GM19468 (cell line): ENCODE measurements at regions not wholly inside any gene's neighbourhood (a gene's known extent, or its start where the extent isn't known, plus 50 kb on each side); places are given as distances from the start of the nearest gene placed in this dataset.
"Not testable (repeated sequence)": the region's sequence is repeated elsewhere in the genome, so short reads cannot be mapped to it uniquely, and the experiment has no call there.

Source experiments
- ATAC-seq: cut with Tn5 transposase; IDR thresholded peaks from one replicate; pipeline ENCODE4 v1.9.1; 2021; ENCODE audit warnings: mild to moderate bottlenecking, moderate library complexity, moderate number of reproducible peaks; ENCODE audit not compliant: unreplicated experiment; ENCODE audit errors: extremely low read depth

- no peak for ATAC-seq
Measured at GRCh38 chr11:130979386-130979972, 63.2 kb upstream of the SNX19 start.

DNA sequence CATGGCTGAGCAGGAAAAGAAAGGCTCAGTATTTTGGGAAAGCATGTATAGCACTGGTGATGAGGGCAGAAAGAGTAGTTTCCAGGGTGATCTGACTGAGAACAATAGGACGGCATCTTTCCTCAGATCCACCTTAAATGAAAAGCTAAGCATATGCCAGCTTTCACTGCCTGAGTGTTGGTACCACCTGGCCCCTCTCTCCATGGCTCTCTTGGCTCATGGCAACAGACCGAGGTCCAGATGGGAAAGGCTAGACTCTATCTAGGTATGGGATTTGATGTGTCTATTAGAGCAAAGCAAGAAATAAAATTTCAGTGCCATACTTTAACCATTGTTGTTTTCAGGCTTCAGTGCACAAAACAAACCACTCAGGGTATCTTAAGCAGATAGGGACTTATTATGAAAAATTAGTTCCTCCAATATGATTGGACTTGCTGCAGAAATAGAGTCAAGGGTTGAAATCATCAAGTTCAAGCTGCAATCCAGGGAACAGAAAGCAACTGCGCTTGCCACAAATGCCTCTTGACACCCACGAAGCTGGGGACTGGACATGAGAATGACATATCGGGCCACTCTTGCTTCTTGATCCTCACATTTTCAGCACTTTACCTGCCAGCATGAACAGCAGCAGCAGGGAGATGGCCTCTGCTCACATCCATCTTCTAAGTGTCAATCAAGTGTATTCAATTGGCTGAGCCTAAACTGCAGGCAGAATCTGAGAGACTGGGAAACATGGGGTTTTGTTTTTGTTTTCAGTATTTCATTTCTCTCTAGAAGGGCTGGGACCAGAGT is 64.0 kb upstream of the SNX19 start:
- no peak for ATAC-seq

DNA sequence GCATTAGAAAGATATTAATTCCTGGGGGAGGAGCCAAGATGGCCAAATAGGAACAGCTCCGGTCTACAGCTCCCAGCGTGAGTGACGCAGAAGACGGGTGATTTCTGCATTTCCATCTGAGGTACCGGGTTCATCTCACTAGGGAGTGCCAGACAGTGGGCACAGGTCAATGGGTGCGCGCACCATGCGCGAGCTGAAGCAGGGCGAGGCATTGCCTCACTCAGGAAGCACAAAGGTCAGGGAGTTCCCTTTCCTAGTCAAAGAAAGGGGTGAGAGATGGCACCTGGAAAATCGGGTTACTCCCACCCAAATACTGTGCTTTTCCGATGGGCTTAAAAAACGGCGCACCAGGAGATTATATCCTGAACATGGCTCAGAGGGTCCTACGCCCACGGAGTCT is 68.0 kb upstream of the SNX19 start:
- ATAC-seq: not testable (repeated sequence)

DNA sequence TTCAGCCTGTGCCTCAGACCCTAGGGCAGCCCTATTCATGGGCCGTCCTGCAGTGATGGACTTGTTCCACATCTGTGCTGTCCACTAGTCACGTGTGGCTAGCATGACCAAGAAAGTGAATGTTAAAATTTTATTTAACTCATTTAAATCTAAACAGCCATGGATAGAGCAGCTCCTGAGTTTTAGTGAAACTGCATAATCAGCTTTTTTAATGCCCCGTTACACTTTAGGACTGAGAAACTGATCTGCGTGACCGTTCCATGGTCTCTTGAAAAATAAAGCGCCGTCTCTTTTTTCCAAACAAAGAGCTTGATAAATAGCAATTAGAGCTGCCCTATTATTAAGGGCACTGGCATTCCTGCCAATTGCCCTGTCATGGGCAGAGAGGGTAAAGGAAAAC is 76.5 kb upstream of the SNX19 start:
- ATAC-seq: no peak

DNA sequence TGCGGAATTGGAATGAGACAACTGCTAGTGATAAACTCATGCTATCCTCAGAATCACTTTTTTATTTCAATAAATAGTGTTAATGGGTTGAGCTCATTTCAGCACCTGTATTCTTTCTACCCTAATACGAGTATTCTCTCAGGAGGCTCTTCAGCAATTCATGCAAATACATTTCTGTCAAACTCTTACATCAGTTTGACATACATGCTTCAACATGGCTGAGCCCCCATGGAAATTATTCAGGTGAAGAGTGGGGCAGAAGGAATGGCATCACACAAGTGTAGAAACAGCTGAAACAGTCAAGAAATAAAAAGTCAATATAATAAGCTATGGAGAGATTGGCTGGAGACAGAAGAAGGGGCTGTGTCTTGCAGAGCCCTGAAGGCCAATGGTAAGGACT is 77.8 kb upstream of the SNX19 start:
- ATAC-seq: no peak

DNA sequence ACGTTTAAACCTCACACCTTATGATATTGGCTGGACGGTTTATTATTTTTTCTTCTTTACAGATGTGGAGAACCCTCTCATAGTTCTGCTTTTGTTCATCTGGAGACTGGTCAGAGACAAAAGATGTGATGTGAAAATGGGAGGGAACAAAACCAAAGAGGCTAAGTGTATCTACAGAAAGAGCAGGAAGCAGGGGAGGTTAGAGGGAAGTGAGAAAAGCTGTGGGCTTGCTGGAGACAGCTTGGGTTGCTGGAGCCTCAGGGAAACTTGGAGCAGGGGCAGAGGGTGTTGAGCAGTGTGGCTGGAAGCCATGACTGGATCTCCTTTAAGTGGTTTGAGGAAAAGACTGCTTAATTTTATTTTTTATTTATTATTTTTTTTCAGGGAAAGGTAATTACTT is 79.0 kb upstream of the SNX19 start:
- ATAC-seq: no peak

DNA sequence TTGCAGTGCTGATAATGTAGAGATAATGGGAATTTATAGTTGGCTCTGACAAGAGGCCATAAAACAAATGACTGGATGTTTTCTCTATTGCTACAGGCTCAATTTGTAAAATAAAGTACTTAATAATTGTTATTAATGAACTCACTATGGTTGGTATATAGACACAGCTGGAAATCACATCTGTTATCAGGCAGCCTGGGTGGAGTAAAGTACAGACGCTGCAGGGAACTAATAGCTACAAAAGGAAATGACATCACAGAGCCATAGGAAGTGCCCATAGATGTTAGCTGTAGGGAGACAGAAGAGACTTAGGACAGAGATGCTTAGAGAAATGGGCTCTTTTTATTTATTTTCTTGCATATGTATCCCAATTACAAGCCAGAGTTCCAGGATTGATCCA is 81.0 kb upstream of the SNX19 start:
- no peak for ATAC-seq

DNA sequence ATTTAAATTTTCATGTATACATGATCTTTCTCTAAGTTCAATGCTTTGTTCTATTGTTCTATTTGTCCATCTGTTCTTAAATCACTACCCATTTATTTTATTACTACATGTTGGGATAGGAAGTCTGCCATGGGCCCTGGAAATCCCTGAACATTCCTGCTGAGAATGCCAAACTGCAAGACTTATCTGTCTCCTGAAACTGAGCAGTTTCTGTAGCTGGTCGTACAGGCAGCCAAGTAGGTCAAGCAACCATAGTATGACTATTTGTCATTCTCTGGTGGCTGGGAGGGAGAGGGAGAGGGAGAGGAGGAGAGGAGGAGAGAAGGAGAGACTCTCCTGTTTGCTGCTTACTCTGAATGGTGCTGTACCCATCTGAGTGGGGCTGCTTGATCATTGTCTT is 82.8 kb upstream of the SNX19 start:
- no peak for ATAC-seq

DNA sequence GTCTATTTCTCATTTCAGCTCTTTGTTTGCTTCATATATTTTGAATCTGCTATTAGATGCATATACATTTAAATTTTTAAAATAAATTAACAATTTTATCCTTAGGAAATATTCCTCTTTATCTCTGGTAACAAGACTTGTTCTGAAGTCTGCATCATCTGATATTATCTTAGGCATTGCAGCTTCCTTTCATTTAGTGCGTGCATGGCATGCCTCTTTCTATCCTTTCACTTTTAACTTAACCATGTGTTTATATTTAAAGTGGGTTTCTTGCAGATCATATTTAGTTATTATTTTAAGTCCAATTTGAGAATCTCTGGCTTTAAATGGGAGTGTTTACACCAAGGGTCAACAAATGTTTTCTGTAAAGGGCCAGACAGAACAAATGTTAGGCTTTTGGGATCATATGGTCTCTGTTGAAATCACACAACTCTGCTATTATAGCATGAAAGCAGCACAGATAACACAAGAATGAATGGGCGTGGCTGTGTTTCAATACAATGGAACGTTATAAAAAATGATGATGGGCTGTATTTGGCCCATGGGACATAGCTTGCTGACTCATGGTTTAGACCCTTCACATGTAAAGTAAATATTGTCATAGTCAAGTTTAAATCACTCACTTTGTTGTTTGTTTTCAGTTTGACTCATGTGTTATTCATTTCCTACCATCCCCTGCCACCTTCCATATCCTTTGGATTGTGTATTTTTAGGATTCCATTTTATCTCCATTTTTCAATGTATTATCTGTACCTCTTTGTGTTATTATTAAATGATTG is 83.9 kb upstream of the SNX19 start:
- no peak for ATAC-seq

- ATAC-seq: no peak
Measured at GRCh38 chr11:131002145-131002544, 85.9 kb upstream of the SNX19 start.

DNA sequence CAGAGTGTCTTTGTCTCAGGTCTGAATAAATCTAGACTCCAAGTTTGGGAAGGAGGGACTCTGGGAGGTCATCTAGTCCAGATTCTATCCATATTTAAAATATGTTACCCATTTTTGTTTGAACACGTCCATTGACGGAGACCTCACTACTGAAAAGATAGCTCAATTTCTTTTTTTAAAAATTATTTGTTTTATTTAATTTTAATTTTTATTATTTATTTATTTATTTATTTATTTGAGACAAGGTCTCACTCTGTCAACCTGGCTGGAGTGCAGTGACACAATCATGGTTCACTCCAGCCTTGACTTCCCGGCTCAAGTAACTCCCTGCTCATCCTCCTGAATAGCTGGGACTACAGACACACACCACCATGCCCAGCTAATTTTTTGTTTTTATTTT is 89.5 kb upstream of the SNX19 start:
- ATAC-seq: no peak

- no peak for ATAC-seq
Measured at GRCh38 chr11:131025020-131025419, 108.7 kb upstream of the SNX19 start.

GRCh38 chr11:131025421-131026125 is 109.3 kb upstream of the SNX19 start:
- ATAC-seq: no peak

- ATAC-seq: no peak
Measured at GRCh38 chr11:131027491-131027890, 111.2 kb upstream of the SNX19 start.

DNA sequence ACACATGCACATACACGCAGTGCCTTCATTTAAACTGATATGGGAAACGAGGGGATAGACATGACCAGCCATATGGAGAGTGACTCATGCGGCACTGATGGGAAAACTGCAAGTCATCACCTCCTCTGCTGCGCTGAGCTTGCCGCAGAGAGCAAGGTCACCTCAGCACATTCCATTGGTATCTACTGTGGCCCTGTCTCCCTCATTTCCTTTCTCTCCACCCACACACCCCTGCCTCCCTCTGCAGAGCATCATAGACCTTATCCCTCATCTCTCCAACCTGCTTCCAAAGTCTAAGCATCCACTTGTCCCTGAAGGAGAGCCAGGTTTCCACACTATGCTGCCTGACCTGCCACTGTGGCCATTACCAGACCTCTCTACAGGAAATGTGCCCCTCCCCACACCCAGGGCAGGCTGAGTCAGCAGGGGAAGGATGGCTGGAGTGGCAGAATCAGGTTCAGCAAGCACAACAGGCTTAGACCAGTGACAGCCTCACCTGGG is 116.9 kb upstream of the SNX19 start:
- no peak for ATAC-seq

DNA sequence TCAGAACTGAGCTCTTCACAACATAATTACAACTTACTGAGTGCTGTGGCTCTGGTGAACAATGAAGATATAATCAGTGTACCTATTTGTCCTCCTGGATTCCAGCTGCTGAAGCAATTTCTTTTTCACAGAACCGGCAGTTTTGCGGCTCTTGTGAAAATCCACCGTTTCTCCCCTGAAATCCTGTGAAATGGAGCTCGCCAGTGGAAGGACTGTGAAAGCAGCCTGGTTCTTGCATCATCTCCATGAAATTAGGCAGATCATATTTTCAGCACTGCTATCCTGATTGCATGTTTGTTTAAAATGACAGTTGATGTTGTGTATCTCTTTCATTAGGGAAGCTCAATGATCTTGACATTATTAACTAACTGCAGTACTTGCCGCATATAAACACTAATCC is 120.2 kb upstream of the SNX19 start:
- ATAC-seq: no peak

DNA sequence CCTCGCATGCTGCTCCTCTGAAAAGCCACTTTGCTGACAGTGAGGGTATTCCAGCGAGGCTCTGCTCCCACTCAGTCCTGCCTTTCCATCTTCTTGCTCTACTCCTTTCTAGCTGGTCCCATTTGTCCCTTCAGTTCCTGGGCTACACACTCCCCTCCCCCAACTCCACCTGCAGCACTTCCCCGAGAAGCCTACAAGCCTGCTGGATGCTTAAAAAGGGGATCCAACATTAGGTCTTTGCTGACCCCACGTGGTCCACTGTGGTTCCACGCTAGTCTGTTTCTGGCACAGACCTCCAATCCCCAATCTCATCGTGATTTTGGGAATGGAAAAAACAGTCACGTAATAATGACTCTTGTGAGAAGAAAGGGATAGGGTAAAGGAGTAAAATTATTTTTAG is 121.6 kb upstream of the SNX19 start:
- no peak for ATAC-seq

GRCh38 chr11:131038597-131038996 is 122.3 kb upstream of the SNX19 start:
- ATAC-seq: no peak

DNA sequence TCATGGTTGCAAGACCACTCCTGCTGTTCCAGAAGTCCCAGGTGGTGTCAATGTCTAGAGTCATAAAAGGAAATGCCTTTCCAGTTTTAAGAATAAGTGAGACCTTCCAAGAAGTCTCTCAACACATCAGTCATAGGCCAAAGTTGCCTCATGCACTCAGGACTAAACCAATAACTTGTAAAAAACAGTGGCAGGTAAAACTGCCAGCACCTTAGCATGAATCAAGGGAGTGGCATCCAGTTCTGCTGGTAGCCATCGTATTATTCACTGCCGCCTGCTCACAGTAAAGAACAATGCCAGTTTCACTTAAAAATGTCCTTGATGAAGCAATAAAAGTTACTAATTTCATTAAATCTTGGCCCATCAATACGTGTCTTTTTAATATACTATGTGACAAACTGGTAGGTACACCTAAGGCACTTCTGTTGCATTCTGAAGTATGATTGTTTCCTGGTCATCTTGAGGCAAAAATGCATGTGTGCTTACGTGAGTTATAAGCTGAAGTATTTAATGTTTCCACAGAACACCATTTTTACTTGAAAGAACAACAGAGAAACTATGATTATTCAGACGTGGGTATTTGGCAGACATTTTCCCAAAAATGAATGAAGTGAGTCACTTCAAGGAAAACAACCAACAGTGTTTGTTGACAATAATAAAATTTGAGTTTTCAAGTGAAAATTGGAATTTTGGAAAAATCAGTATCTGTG is 125.2 kb upstream of the SNX19 start:
- no peak for ATAC-seq

- ATAC-seq: no peak
Measured at GRCh38 chr11:131042041-131042390, 125.7 kb upstream of the SNX19 start.
